HEK293 (cell line): ENCODE measurements at regions not wholly inside any gene's neighbourhood (a gene's known extent, or its start where the extent isn't known, plus 50 kb on each side); places are given as distances from the start of the nearest gene placed in this dataset.

Source experiments
- CTCF ChIP-seq: fragments of 450-650 bp; formaldehyde crosslinking; IDR thresholded peaks from 2 replicates; pipeline ENCODE4 v1.5.1; 2016; ENCODE audit warnings: missing biosample characterization, missing genetic modification characterization
- OSR2 ChIP-seq: fragments of 450-650 bp; formaldehyde crosslinking; IDR thresholded peaks from 2 replicates; pipeline ENCODE4 v1.5.1; 2016; ENCODE audit warnings: missing biosample characterization, missing genetic modification characterization
- OVOL3 ChIP-seq: fragments of 450-650 bp; formaldehyde crosslinking; IDR thresholded peaks from 2 replicates; pipeline ENCODE4 v1.5.1; 2016; ENCODE audit warnings: missing biosample characterization, missing genetic modification characterization
- PRDM1 ChIP-seq: fragments of 450-650 bp; formaldehyde crosslinking; IDR thresholded peaks from 2 replicates; pipeline ENCODE4; 2016; ENCODE audit warnings: missing biosample characterization, missing genetic modification characterization
- YY1 ChIP-seq: fragments of 450-650 bp; formaldehyde crosslinking; IDR thresholded peaks from 2 replicates; pipeline ENCODE4 v1.5.1; 2018; ENCODE audit warnings: missing biosample characterization, missing genetic modification characterization
- ZNF121 ChIP-seq: fragments of 450-650 bp; formaldehyde crosslinking; IDR thresholded peaks from 2 replicates; pipeline ENCODE4 v1.5.1; 2016; ENCODE audit warnings: missing biosample characterization, missing genetic modification characterization
- ZNF274 ChIP-seq, 2 experiments: fragments of 200-500 bp in 1 of 2; fragments of 450-650 bp in 1 of 2; sonication (Bioruptor generic) in 1 of 2; formaldehyde crosslinking in 1 of 2; IDR thresholded peaks; 2 replicates each; pipeline versions ENCODE4 v1.5.1 to v1.6.1; 2014 to 2016; ENCODE audit warnings: borderline replicate concordance in 1 of 2, inconsistent platforms in 1 of 2, low read length in 1 of 2, missing biosample characterization in 1 of 2, missing genetic modification characterization in 1 of 2
- ZNF785 ChIP-seq: fragments of 450-650 bp; formaldehyde crosslinking; IDR thresholded peaks from 2 replicates; pipeline ENCODE4 v1.5.1; 2016; ENCODE audit warnings: missing biosample characterization, missing genetic modification characterization
- TF ChIP-seq, protein P1 (sequence below): fragments of 450-650 bp; formaldehyde crosslinking; optimal IDR thresholded peaks from 2 replicates; pipeline ENCODE3; 2016; ENCODE audit warnings: missing biosample characterization, mild to moderate bottlenecking, missing genetic modification characterization

- TF ChIP-seq PRDM1 (tag by site-specific recombination), result no peak
- no peak for TF ChIP-seq CTCF (tag by site-specific recombination)
- TF ChIP-seq OVOL3 (tag by site-specific recombination), result no peak
- no peak for TF ChIP-seq ZNF121
- no peak for TF ChIP-seq ZNF785
- TF ChIP-seq YY1 (tag by site-specific recombination), result no peak
- no peak for TF ChIP-seq ZNF274 (IDR thresholded peaks at IDR 0.05; ENCODE audit: low read length)
- TF ChIP-seq ZNF274 (tag by site-specific recombination; IDR thresholded peaks at IDR 0.05; ENCODE audit: borderline replicate concordance), result no peak
- TF ChIP-seq, protein P1, sequence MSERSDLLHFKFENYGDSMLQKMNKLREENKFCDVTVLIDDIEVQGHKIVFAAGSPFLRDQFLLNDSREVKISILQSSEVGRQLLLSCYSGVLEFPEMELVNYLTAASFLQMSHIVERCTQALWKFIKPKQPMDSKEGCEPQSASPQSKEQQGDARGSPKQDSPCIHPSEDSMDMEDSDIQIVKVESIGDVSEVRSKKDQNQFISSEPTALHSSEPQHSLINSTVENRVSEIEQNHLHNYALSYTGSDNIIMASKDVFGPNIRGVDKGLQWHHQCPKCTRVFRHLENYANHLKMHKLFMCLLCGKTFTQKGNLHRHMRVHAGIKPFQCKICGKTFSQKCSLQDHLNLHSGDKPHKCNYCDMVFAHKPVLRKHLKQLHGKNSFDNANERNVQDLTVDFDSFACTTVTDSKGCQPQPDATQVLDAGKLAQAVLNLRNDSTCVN (tag by site-specific recombination), result no peak
- no peak for TF ChIP-seq OSR2 (tag by site-specific recombination)
Measured at GRCh38 chr3:81199587-81199986, 561.9 kb downstream of the GBE1 start.
